ENCODE measurements at regions not wholly inside any gene's neighbourhood (a gene's known extent, or its start where the extent isn't known, plus 50 kb on each side); places are given as distances from the start of the nearest gene placed in this dataset.
A peak's percentile ranks its signal among the peaks of the same experiment; 100 is the strongest.
"Not testable (repeated sequence)": the region's sequence is repeated elsewhere in the genome, so short reads cannot be mapped to it uniquely, and the experiment has no call there.

- no peak for DNase-seq
Measured at GRCh38 chr7:24138343-24138742, 145.6 kb upstream of the NPY start.

- DNase-seq, result no peak
Measured at GRCh38 chr7:24140001-24140400, 144.0 kb upstream of the NPY start.

- DNase-seq, result no peak
Measured at GRCh38 chr7:24141874-24142509, 142.0 kb upstream of the NPY start.

- DNase-seq, result no peak
Measured at GRCh38 chr7:24143547-24143946, 140.4 kb upstream of the NPY start.

GRCh38 chr7:24151944-24152343 is 132.0 kb upstream of the NPY start:
- no peak for DNase-seq

GRCh38 chr7:24152356-24152755 is 131.6 kb upstream of the NPY start:
- no peak for DNase-seq

- DNase-seq, result peak; percentile 41
Measured at GRCh38 chr7:24152877-24153472, 131.0 kb upstream of the NPY start.

- DNase-seq, result no peak
Measured at GRCh38 chr7:24157666-24158065, 126.3 kb upstream of the NPY start.

GRCh38 chr7:24158975-24159374 is 125.0 kb upstream of the NPY start:
- DNase-seq, result peak; percentile 91

- no peak for DNase-seq
Measured at GRCh38 chr7:24164401-24164800, 119.6 kb upstream of the NPY start.

GRCh38 chr7:24169077-24169624 is 114.8 kb upstream of the NPY start:
- no peak for DNase-seq

GRCh38 chr7:24171951-24172350 is 112.0 kb upstream of the NPY start:
- not testable (repeated sequence) for DNase-seq

GRCh38 chr7:24172856-24173255 is 111.1 kb upstream of the NPY start:
- DNase-seq, result no peak

GRCh38 chr7:24175603-24176002 is 108.4 kb upstream of the NPY start:
- no peak for DNase-seq

GRCh38 chr7:24178811-24179570 is 105.0 kb upstream of the NPY start:
- DNase-seq, result no peak

GRCh38 chr7:24191362-24191761 is 92.6 kb upstream of the NPY start:
- no peak for DNase-seq

- no peak for DNase-seq
Measured at GRCh38 chr7:24192053-24192452, 91.9 kb upstream of the NPY start.

GRCh38 chr7:24192691-24193090 is 91.3 kb upstream of the NPY start:
- no peak for DNase-seq

GRCh38 chr7:24197852-24198251 is 86.1 kb upstream of the NPY start:
- DNase-seq, result no peak

GRCh38 chr7:24199978-24200377 is 84.0 kb upstream of the NPY start:
- DNase-seq, result no peak

GRCh38 chr7:24200407-24200966 is 83.5 kb upstream of the NPY start:
- DNase-seq, result no peak

- no peak for DNase-seq
Measured at GRCh38 chr7:24201226-24201625, 82.8 kb upstream of the NPY start.

- DNase-seq, result no peak
Measured at GRCh38 chr7:24212073-24212472, 71.9 kb upstream of the NPY start.

GRCh38 chr7:24213311-24213710 is 70.7 kb upstream of the NPY start:
- no peak for DNase-seq

Data from DMS 273 treated with DMSO at 0.1 percent for 48 hours (cell line).